ENCODE measurements at regions not wholly inside any gene's neighbourhood (a gene's known extent, or its start where the extent isn't known, plus 50 kb on each side); places are given as distances from the start of the nearest gene placed in this dataset.
"Not testable (repeated sequence)": the region's sequence is repeated elsewhere in the genome, so short reads cannot be mapped to it uniquely, and the experiment has no call there.

GRCh38 chr1:116291024-116291423 lies 82.0 kb upstream of the ATP1A1 start:
- Histone ChIP-seq H3K4me3 (no peak overlapping the region), H3K9me3 (no peaks in the 10 kb centered on the region), H3K27me3 (no peaks in the 10 kb centered on the region), H4K20me1 (no peaks in the 10 kb centered on the region), H3K4me1 (no peaks in the 10 kb centered on the region), H3K9ac (no peak overlapping the region), H3K36me3 (no peaks in the 10 kb centered on the region), H3K4me2 (no peak overlapping the region), H3K27ac (no peak overlapping the region)
- TF ChIP-seq Cebpa-rat (IDR thresholded peaks at IDR 0.05): no peak

GRCh38 chr1:116292929-116293725 lies 79.9 kb upstream of the ATP1A1 start:
- Histone ChIP-seq H3K27me3 (no peaks in the 10 kb centered on the region), H3K27ac (no peak overlapping the region), H3K4me2 (no peak overlapping the region), H3K4me3 (no peak overlapping the region), H3K9me3 (peaks cover 4% of the 10 kb centered on the region; the same call in 1 of the 2 replicates), H4K20me1 (no peaks in the 10 kb centered on the region), H3K4me1 (no peaks in the 10 kb centered on the region), H3K36me3 (no peaks in the 10 kb centered on the region), H3K9ac (no peak overlapping the region)
- TF ChIP-seq Cebpa-rat (IDR thresholded peaks at IDR 0.05): no peak

GRCh38 chr1:116297495-116298212 lies 75.4 kb upstream of the ATP1A1 start:
- no peaks in the 10 kb centered on the region for H3K36me3 ChIP-seq
- H3K27me3 ChIP-seq: no peaks in the 10 kb centered on the region
- no peak overlapping the region for H3K4me2 ChIP-seq
- no peak overlapping the region for H3K9ac ChIP-seq
- H4K20me1 ChIP-seq: no peaks in the 10 kb centered on the region
- no peak overlapping the region for H3K27ac ChIP-seq
- TF ChIP-seq Cebpa-rat (IDR thresholded peaks at IDR 0.05): no peak
- no peaks in the 10 kb centered on the region; the same call in 1 of the 2 replicates for H3K4me1 ChIP-seq
- H3K9me3 ChIP-seq: peaks cover 11% of the 10 kb centered on the region; the same call in 1 of the 2 replicates
- H3K4me3 ChIP-seq: no peak overlapping the region

- not testable (repeated sequence) for H3K4me1 ChIP-seq, H3K4me2 ChIP-seq, H3K27me3 ChIP-seq, H3K27ac ChIP-seq, H4K20me1 ChIP-seq, H3K4me3 ChIP-seq, H3K36me3 ChIP-seq, H3K9ac ChIP-seq
- peaks cover 11% of the 10 kb centered on the region; the same call in 1 of the 2 replicates for H3K9me3 ChIP-seq
These were observed 74.8 kb upstream of the ATP1A1 start for GRCh38 chr1:116298213-116298579.

- Histone ChIP-seq H4K20me1 (no peaks in the 10 kb centered on the region), H3K9ac (no peak overlapping the region), H3K9me3 (peaks cover 11% of the 10 kb centered on the region; the same call in 1 of the 2 replicates), H3K36me3 (no peaks in the 10 kb centered on the region), H3K4me2 (no peak overlapping the region), H3K4me1 (no peaks in the 10 kb centered on the region; the same call in 1 of the 2 replicates), H3K27me3 (no peaks in the 10 kb centered on the region), H3K27ac (no peak overlapping the region), H3K4me3 (no peak overlapping the region)
- TF ChIP-seq Cebpa-rat (IDR thresholded peaks at IDR 0.05): no peak
These were observed 74.3 kb upstream of the ATP1A1 start for GRCh38 chr1:116298746-116299145.

GRCh38 chr1:116299248-116299647 lies 73.8 kb upstream of the ATP1A1 start:
- no peak for TF ChIP-seq Cebpa-rat (IDR thresholded peaks at IDR 0.05)
- Histone ChIP-seq H3K4me2 (0 out of 2 replicates have a peak overlapping the region, but pooled peaks have one; percentile 7), H4K20me1 (no peaks in the 10 kb centered on the region), H3K27ac (no peak overlapping the region), H3K9me3 (peaks cover 11% of the 10 kb centered on the region; the same call in 1 of the 2 replicates), H3K36me3 (no peaks in the 10 kb centered on the region), H3K4me3 (no peak overlapping the region), H3K27me3 (no peaks in the 10 kb centered on the region), H3K4me1 (no peaks in the 10 kb centered on the region; the same call in 1 of the 2 replicates), H3K9ac (no peak overlapping the region)

- Histone ChIP-seq H3K27ac (no peak overlapping the region), H3K27me3 (no peaks in the 10 kb centered on the region), H3K36me3 (no peaks in the 10 kb centered on the region), H3K4me1 (no peaks in the 10 kb centered on the region; the same call in 1 of the 2 replicates), H3K9me3 (peaks cover 11% of the 10 kb centered on the region; the same call in 1 of the 2 replicates), H4K20me1 (no peaks in the 10 kb centered on the region), H3K4me2 (no peak overlapping the region), H3K9ac (no peak overlapping the region), H3K4me3 (no peak overlapping the region)
- no peak for TF ChIP-seq Cebpa-rat (IDR thresholded peaks at IDR 0.05)
These were observed 70.8 kb upstream of the ATP1A1 start for GRCh38 chr1:116302281-116302680.

GRCh38 chr1:116306102-116306501 lies 66.9 kb upstream of the ATP1A1 start:
- peaks cover 9% of the 10 kb centered on the region for H3K4me1 ChIP-seq
- no peak overlapping the region for H3K4me3 ChIP-seq
- no peaks in the 10 kb centered on the region for H3K27me3 ChIP-seq
- no peak for TF ChIP-seq Cebpa-rat (IDR thresholded peaks at IDR 0.05)
- no peaks in the 10 kb centered on the region for H3K36me3 ChIP-seq
- no peak overlapping the region for H3K27ac ChIP-seq
- H3K4me2 ChIP-seq: no peak overlapping the region
- H3K9me3 ChIP-seq: no peaks in the 10 kb centered on the region
- H3K9ac ChIP-seq: no peak overlapping the region
- no peaks in the 10 kb centered on the region for H4K20me1 ChIP-seq

GRCh38 chr1:116306840-116307442 lies 66.1 kb upstream of the ATP1A1 start:
- no peak overlapping the region for H3K27ac ChIP-seq
- no peaks in the 10 kb centered on the region for H3K27me3 ChIP-seq
- no peak overlapping the region for H3K9ac ChIP-seq
- H4K20me1 ChIP-seq: no peaks in the 10 kb centered on the region
- H3K36me3 ChIP-seq: no peaks in the 10 kb centered on the region
- no peak overlapping the region for H3K4me2 ChIP-seq
- H3K4me3 ChIP-seq: no peak overlapping the region
- TF ChIP-seq Cebpa-rat (IDR thresholded peaks at IDR 0.05): no peak
- H3K4me1 ChIP-seq: peaks cover 9% of the 10 kb centered on the region
- no peaks in the 10 kb centered on the region for H3K9me3 ChIP-seq

- Histone ChIP-seq H3K9ac (no peak overlapping the region), H3K27ac (no peak overlapping the region), H3K4me3 (no peak overlapping the region), H3K4me1 (peaks cover 9% of the 10 kb centered on the region), H3K27me3 (no peaks in the 10 kb centered on the region), H3K36me3 (no peaks in the 10 kb centered on the region), H3K9me3 (no peaks in the 10 kb centered on the region), H3K4me2 (no peak overlapping the region), H4K20me1 (no peaks in the 10 kb centered on the region)
- TF ChIP-seq Cebpa-rat (IDR thresholded peaks at IDR 0.05): no peak
These were observed 64.8 kb upstream of the ATP1A1 start for GRCh38 chr1:116308276-116308675.
